MM.1S (cell line): ENCODE measurements at regions not wholly inside any gene's neighbourhood (a gene's known extent, or its start where the extent isn't known, plus 50 kb on each side); places are given as distances from the start of the nearest gene placed in this dataset.

Experiments
- EZH2 ChIP-seq: fragments of 300-600 bp; sonication (generic); optimal IDR thresholded peaks from 2 replicates; pipeline ENCODE3; 2017; ENCODE audit warnings: low read depth, mild to moderate bottlenecking, antibody characterized with exemption, low read length, mixed read lengths
- TF ChIP-seq, protein P1 (sequence below): fragments of 300-600 bp; sonication (generic); IDR thresholded peaks from 2 replicates; pipeline ENCODE4 v1.5.1; 2016; ENCODE audit warnings: antibody characterized with exemption, low read length, mixed read lengths

DNA sequence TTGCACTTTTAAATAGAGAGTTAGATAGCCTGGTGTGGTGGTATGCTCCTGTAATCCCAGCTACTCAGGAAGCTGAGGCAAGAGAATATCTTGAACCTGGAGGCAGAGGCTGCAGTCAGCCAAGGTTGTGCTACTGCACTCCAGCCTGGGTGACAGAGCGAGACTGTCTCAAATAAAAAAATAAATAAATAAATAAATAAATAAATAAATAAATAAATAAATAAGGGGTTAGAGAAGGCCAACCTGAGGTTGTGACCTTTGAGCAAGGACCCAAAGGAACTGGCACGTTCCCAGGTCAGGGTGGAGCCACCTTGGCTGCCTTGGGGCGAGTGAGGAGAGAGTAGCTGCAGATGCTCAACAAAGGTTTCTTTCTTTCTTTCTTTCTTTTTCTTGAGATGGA, 65.3 kb upstream of the TENM4 start:
- TF ChIP-seq, protein P1, sequence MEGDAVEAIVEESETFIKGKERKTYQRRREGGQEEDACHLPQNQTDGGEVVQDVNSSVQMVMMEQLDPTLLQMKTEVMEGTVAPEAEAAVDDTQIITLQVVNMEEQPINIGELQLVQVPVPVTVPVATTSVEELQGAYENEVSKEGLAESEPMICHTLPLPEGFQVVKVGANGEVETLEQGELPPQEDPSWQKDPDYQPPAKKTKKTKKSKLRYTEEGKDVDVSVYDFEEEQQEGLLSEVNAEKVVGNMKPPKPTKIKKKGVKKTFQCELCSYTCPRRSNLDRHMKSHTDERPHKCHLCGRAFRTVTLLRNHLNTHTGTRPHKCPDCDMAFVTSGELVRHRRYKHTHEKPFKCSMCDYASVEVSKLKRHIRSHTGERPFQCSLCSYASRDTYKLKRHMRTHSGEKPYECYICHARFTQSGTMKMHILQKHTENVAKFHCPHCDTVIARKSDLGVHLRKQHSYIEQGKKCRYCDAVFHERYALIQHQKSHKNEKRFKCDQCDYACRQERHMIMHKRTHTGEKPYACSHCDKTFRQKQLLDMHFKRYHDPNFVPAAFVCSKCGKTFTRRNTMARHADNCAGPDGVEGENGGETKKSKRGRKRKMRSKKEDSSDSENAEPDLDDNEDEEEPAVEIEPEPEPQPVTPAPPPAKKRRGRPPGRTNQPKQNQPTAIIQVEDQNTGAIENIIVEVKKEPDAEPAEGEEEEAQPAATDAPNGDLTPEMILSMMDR: no peak
- no peak for TF ChIP-seq EZH2
